Nephron progenitor cell (in vitro differentiated cells): ENCODE measurements at regions not wholly inside any gene's neighbourhood (a gene's known extent, or its start where the extent isn't known, plus 50 kb on each side); places are given as distances from the start of the nearest gene placed in this dataset.
A peak's percentile ranks its signal among the peaks of the same experiment; 100 is the strongest.

Experiments used
- DNase-seq: peaks from one replicate; pipeline ENCODE4 v3.0.0; 2021
- H3K27ac Mint-ChIP-seq: 2 replicates; pipeline ENCODE4 v1.8.0; 2021; ENCODE audit warnings: mild to moderate bottlenecking, moderate library complexity, mixed read lengths
- H3K27me3 Mint-ChIP-seq: 2 replicates; pipeline ENCODE4 v1.8.0; 2021; ENCODE audit warnings: mild to moderate bottlenecking, low read depth, mixed read lengths; ENCODE audit not compliant: poor library complexity
- H3K36me3 Mint-ChIP-seq: 2 replicates; pipeline ENCODE4 v1.8.0; 2021; ENCODE audit warnings: low read depth, mixed read lengths
- H3K4me1 Mint-ChIP-seq: 2 replicates; pipeline ENCODE4 v1.8.0; 2021; ENCODE audit warnings: mixed read lengths
- H3K4me3 Mint-ChIP-seq: 2 replicates; pipeline ENCODE4 v1.8.0; 2021; ENCODE audit warnings: mild to moderate bottlenecking, moderate library complexity, mixed read lengths
- H3K9me3 Mint-ChIP-seq: 2 replicates; pipeline ENCODE4 v1.8.0; 2021; ENCODE audit warnings: mild to moderate bottlenecking, moderate library complexity, mixed read lengths
- TF ChIP-seq, protein P1 (sequence below): fragments of 200-600 bp; sonication (generic); IDR thresholded peaks from 2 replicates; pipeline ENCODE4 v1.5.0; 2021; ENCODE audit warnings: antibody characterized with exemption

DNA sequence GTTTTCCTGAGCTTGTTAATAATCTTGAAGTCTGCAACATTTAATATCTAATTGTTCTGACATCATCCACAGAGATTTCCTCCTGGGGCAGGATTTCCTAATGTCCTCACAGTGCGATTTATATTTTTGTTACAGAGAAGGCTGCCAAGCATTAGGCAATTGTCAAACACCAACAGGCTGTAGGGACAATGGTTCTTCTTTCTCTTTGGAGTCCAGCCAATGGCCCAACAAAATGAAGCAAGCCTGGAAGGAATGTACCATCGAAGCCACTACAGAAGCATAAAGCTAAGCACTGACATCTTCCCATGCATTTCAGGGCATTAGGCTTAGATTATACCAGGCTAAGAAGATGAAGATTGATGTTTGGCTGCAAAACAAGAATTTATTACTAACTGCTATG is 173.0 kb upstream of the FRMD4B start:
- Mint-ChIP-seq H3K27me3 (peaks cover 9% of the 10 kb centered on the region), H3K27ac (no peak overlapping the region), H3K4me1 (no peaks in the 10 kb centered on the region), H3K4me3 (no peak overlapping the region), H3K9me3 (peaks cover 8% of the 10 kb centered on the region), H3K36me3 (no peaks in the 10 kb centered on the region)
- no peak for DNase-seq
- TF ChIP-seq, protein P1, sequence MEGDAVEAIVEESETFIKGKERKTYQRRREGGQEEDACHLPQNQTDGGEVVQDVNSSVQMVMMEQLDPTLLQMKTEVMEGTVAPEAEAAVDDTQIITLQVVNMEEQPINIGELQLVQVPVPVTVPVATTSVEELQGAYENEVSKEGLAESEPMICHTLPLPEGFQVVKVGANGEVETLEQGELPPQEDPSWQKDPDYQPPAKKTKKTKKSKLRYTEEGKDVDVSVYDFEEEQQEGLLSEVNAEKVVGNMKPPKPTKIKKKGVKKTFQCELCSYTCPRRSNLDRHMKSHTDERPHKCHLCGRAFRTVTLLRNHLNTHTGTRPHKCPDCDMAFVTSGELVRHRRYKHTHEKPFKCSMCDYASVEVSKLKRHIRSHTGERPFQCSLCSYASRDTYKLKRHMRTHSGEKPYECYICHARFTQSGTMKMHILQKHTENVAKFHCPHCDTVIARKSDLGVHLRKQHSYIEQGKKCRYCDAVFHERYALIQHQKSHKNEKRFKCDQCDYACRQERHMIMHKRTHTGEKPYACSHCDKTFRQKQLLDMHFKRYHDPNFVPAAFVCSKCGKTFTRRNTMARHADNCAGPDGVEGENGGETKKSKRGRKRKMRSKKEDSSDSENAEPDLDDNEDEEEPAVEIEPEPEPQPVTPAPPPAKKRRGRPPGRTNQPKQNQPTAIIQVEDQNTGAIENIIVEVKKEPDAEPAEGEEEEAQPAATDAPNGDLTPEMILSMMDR, result no peak

DNA sequence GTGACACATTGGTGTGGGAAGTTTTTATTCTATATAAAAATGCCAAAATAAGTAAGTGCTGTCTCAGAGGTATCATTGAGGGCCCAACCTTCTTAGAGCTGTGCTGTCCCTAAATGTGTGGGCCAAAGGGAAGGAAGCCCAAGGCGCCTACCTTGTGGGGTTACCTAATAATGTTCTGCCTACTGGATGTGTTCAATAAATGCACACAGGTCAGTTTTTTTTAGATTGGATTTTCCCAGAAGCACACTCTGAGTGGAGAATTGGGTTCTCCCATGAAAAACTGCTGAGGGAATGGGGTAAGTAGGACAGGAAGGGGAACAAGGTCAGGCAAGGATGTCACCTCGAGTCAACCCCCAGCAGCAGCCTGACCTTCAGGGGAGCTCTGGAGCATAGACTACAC is 168.7 kb upstream of the FRMD4B start:
- Mint-ChIP-seq H3K9me3 (no peaks in the 10 kb centered on the region), H3K4me3 (no peak overlapping the region), H3K27ac (no peak overlapping the region), H3K27me3 (peaks cover 12% of the 10 kb centered on the region), H3K4me1 (no peaks in the 10 kb centered on the region), H3K36me3 (no peaks in the 10 kb centered on the region)
- no peak for DNase-seq
- TF ChIP-seq, protein P1, result no peak

DNA sequence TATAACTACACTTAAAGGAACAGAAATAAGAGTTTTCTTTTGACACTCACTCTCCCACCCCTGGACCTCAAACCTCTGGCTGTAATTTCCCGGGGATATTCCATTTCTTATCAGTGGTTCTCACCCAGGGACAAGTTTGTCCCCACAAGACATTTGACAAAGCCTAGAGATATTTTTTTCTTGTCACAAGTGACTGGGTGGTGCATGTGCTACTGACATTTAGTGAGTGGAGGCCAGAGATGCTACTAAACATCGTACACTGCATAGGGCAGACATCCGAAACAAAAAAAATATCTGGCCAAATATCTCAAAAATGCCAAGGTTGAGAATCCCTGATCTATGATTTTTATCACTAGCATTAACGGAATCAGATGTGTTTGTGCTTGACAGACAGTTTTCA is 168.0 kb upstream of the FRMD4B start:
- Mint-ChIP-seq H3K4me3 (no peak overlapping the region), H3K27me3 (peaks cover 12% of the 10 kb centered on the region), H3K4me1 (no peaks in the 10 kb centered on the region), H3K36me3 (no peaks in the 10 kb centered on the region), H3K9me3 (no peaks in the 10 kb centered on the region), H3K27ac (no peak overlapping the region)
- no peak for DNase-seq
- TF ChIP-seq, protein P1, result no peak

DNA sequence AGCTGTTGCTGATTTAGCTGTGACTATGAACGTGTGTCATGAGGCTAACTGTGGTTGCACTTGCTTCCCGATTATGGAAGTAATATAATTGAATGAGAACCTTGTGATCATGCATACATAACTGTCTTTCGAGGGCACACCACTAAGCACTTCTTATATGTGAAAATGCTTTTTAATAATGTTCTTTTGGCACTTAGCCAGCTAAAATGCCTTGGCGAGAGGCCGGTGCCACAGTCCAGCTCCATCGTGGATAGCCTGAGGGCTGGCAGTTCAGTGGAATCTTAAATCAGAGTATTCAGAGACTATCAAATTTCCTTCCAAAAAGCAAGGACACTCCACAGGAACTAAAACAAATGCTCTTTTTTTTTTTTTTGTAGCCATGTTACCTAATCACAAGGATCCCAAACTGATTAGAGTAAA is 161.6 kb upstream of the FRMD4B start:
- no peak for DNase-seq
- H3K27ac Mint-ChIP-seq, result no peak overlapping the region
- H3K4me3 Mint-ChIP-seq, result no peak overlapping the region
- H3K4me1 Mint-ChIP-seq, result peaks cover 7% of the 10 kb centered on the region
- peaks cover 39% of the 10 kb centered on the region for H3K27me3 Mint-ChIP-seq
- TF ChIP-seq, protein P1, result no peak
- H3K36me3 Mint-ChIP-seq, result no peaks in the 10 kb centered on the region
- H3K9me3 Mint-ChIP-seq, result no peaks in the 10 kb centered on the region

DNA sequence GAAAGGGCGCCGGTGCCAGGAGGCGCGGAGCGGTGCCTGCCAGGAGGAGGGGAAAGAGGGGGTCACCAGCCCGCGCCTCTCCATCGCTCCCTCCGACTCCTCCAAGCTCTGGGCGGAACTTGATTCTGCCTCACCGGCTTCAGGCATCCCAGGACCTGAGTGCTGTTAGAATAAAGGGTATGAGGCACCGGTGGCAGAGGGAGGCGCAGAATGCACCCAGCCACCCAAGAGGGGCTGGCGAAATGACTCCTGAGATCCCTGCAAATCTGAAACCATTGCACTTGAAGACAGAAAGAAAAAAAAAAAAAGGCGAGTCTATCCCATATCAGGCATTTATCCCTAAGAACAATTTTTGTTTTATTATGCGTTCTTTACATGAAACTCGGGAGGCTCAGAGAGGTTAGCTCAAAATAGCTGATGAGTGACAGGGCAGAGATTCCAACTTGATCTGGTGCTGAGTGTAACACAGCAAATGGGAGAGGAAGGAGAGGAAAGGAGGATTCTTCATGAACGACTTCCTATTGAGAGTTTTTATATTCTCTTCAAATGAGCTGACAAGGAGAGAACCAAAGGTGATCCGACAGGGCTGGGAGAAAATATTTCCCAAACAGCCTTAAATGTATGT is 157.0 kb upstream of the FRMD4B start:
- Mint-ChIP-seq H3K36me3 (no peaks in the 10 kb centered on the region), H3K27me3 (peaks cover 51% of the 10 kb centered on the region), H3K4me1 (peaks cover 21% of the 10 kb centered on the region), H3K9me3 (no peaks in the 10 kb centered on the region), H3K27ac (no peak overlapping the region), H3K4me3 (peak overlapping the region; percentile 83)
- TF ChIP-seq, protein P1, result no peak
- DNase-seq, result no peak

DNA sequence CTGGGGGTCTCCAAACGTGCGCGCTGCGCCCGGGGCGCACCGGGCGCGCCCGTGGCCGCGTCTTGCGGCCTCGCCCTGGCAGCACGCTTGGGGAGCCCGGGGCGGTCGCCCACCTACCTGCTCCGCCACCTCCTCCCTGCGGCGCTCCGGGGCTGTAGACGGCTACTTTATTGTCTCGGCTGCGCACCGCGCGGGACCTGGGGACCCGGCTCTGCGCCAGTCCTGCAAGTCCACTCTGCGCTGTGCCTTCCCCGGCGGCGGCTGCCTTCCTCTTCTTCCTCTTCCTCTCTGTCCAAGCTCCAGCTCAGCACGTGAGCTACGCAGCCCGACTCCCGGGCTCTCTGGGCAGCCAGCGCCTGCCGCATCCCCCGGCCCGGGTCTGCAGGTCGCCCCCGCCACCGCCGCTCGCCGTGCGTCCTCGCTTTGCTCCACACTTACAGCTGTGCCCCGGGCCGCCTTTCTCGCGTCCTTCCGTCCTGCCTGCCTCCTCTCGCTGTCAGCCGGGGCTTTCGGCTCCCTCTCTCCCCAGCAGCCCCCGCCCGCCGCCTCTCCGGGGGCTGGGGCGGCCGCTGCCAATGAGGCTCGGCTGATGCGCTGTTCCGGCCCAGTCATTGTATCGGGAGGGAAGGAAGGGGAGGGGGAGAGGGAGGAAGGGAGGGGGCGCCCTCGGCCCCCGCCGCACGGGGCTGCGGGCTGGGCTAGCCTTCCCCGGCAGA is 156.4 kb upstream of the FRMD4B start:
- Mint-ChIP-seq H3K4me1 (peaks cover 21% of the 10 kb centered on the region), H3K27me3 (peaks cover 55% of the 10 kb centered on the region), H3K27ac (no peak overlapping the region), H3K9me3 (no peaks in the 10 kb centered on the region), H3K36me3 (no peaks in the 10 kb centered on the region), H3K4me3 (peak overlapping the region; percentile 83)
- DNase-seq, result peak; percentile 70
- TF ChIP-seq, protein P1, result no peak
